Mesenchymal stem cell (in vitro differentiated cells and primary cell): ENCODE measurements at regions not wholly inside any gene's neighbourhood (a gene's known extent, or its start where the extent isn't known, plus 50 kb on each side); places are given as distances from the start of the nearest gene placed in this dataset.

Experiments used
- DNase-seq: peaks from one replicate; pipeline ENCODE4 v3.0.0-alpha.2; 2013
- H2AFZ ChIP-seq: one replicate; pipeline ENCODE4 v1.6.1; 2013; ENCODE audit warnings: low read depth, mild to moderate bottlenecking, control low read depth, inconsistent platforms, low read length, moderate library complexity
- H2AK5ac ChIP-seq: 2 replicates; pipeline ENCODE4 v1.6.1; 2013; ENCODE audit warnings: low read length, moderate library complexity, mild to moderate bottlenecking, inconsistent platforms; ENCODE audit not compliant: severe bottlenecking
- H2BK120ac ChIP-seq: one replicate; pipeline ENCODE4 v1.6.1; 2013; ENCODE audit warnings: low read depth, mild to moderate bottlenecking, inconsistent platforms, low read length, moderate library complexity
- H2BK12ac ChIP-seq, 2 experiments: one replicate each; pipeline ENCODE4 v1.6.1; 2013; ENCODE audit warnings: inconsistent platforms in 2 of 2, low read length in 2 of 2, mild to moderate bottlenecking in 2 of 2, moderate library complexity in 2 of 2, control low read depth in 1 of 2
- H2BK15ac ChIP-seq: one replicate; pipeline ENCODE4 v1.6.1; 2013; ENCODE audit warnings: mild to moderate bottlenecking, low read depth, inconsistent platforms; ENCODE audit not compliant: poor library complexity, severe bottlenecking
- H2BK5ac ChIP-seq: 2 replicates; pipeline ENCODE4 v1.6.1; 2013; ENCODE audit warnings: low read depth, mild to moderate bottlenecking, low read length, control low read depth, inconsistent platforms; ENCODE audit not compliant: poor library complexity, severe bottlenecking
- H3K14ac ChIP-seq, 2 experiments: one replicate each; pipeline ENCODE4 v1.6.1; 2013; ENCODE audit warnings: inconsistent platforms in 2 of 2, low read length in 2 of 2, control low read depth in 1 of 2, mild to moderate bottlenecking in 1 of 2, moderate library complexity in 1 of 2
- H3K18ac ChIP-seq, 2 experiments: one replicate each; pipeline ENCODE4 v1.6.1; 2013; ENCODE audit warnings: inconsistent platforms in 2 of 2, low read length in 2 of 2, control low read depth in 1 of 2, low read depth in 1 of 2, mild to moderate bottlenecking in 1 of 2
- H3K23ac ChIP-seq, 2 experiments: one replicate each; pipeline ENCODE4 v1.6.1; 2013; ENCODE audit warnings: inconsistent platforms in 2 of 2, low read length in 2 of 2, mild to moderate bottlenecking in 2 of 2, moderate library complexity in 2 of 2, control low read depth in 1 of 2
- H3K27ac ChIP-seq: 2 replicates; pipeline ENCODE4 v1.5.1; 2013; ENCODE audit warnings: mild to moderate bottlenecking, moderate library complexity, low read length, control low read depth, inconsistent platforms; ENCODE audit not compliant: poor library complexity, severe bottlenecking
- H3K27me3 ChIP-seq, 2 experiments: 2 replicates each; pipeline versions ENCODE4 v1.6.1 to v1.7.0; 2013; ENCODE audit warnings: low read length in 2 of 2, mild to moderate bottlenecking in 2 of 2, moderate library complexity in 2 of 2, control low read depth in 1 of 2, inconsistent platforms in 1 of 2; ENCODE audit not compliant: control insufficient read depth in 1 of 2, insufficient read depth in 1 of 2
- H3K36me3 ChIP-seq, 2 experiments: 2 replicates each; pipeline versions ENCODE4 v1.6.1 to v1.7.0; 2013; ENCODE audit warnings: low read length in 2 of 2, control low read depth in 1 of 2, inconsistent platforms in 1 of 2, low read depth in 1 of 2, mild to moderate bottlenecking in 1 of 2; ENCODE audit not compliant: insufficient read depth in 2 of 2, control insufficient read depth in 1 of 2
- H3K4ac ChIP-seq, 2 experiments: one replicate each; pipeline ENCODE4 v1.6.1; 2013; ENCODE audit warnings: inconsistent platforms in 2 of 2, low read length in 2 of 2, mild to moderate bottlenecking in 2 of 2, moderate library complexity in 2 of 2, control low read depth in 1 of 2, low read depth in 1 of 2
- H3K4me1 ChIP-seq: 2 replicates; pipeline ENCODE4 v1.6.1; 2013; ENCODE audit warnings: low read depth, low read length, control low read depth; ENCODE audit not compliant: control insufficient read depth, insufficient read depth
- H3K4me2 ChIP-seq: 2 replicates; pipeline ENCODE4 v1.6.1; 2013; ENCODE audit warnings: low read length, mild to moderate bottlenecking, inconsistent platforms; ENCODE audit not compliant: poor library complexity, severe bottlenecking
- H3K4me3 ChIP-seq, 2 experiments: 2 replicates each; pipeline versions ENCODE4 v1.5.1 to v1.7.0; 2013; ENCODE audit warnings: low read length in 2 of 2, mild to moderate bottlenecking in 2 of 2, control low read depth in 1 of 2, low read depth in 1 of 2; ENCODE audit not compliant: insufficient read depth in 1 of 2
- H3K79me1 ChIP-seq: replicated peaks from 2 replicates; pipeline ENCODE4 v1.6.1; 2013; ENCODE audit warnings: mild to moderate bottlenecking, control low read depth, low read length, inconsistent platforms; ENCODE audit not compliant: poor library complexity, severe bottlenecking
- H3K9ac ChIP-seq: 2 replicates; pipeline ENCODE4 v1.7.0; 2013; ENCODE audit warnings: mild to moderate bottlenecking, low read length, moderate library complexity
- H3K9me3 ChIP-seq: 2 replicates; pipeline ENCODE4 v1.7.0; 2013; ENCODE audit warnings: mild to moderate bottlenecking, low read length; ENCODE audit not compliant: control insufficient read depth
- H4K8ac ChIP-seq: one replicate; pipeline ENCODE4 v1.6.1; 2013; ENCODE audit warnings: inconsistent platforms, mild to moderate bottlenecking, low read length, moderate library complexity
- H4K91ac ChIP-seq: one replicate; pipeline ENCODE4 v1.6.1; 2013; ENCODE audit warnings: mild to moderate bottlenecking, low read length, inconsistent platforms
- WGBS: methylation state at CpG from one replicate; pipeline ENCODE4 v1.1.7; 2013; ENCODE audit warnings: mixed read lengths; 5-methylcytosine and 5-hydroxymethylcytosine counted together

DNA sequence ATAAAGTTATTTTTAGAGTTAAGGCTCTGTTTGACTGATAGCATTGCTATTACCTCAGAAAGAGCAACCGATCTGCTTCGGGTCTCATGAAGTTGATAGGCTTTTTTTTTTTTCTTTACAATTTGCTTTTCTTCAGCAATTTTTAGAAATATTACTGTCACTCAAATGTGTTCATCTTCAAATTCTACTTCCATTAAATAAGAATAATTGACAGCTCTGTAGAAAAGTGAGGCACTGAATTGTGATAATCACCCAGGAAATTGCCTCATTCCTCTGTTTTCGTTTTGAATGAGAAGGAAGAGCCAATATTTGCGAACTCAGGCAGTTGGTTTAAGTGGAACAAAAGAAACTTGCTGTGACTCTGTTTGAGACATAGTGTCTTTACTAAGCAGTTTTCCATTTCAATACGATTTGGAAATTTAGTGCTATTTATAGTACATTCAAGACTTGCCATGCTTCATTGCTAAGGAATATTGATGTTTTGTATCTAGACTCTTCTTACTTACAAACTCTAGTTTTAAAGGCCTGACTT, 700.5 kb upstream of the CDH10 start:
- no peak for DNase-seq
- H2AFZ ChIP-seq = no peak overlapping the region
- no peak overlapping the region for H2BK120ac ChIP-seq
- H4K91ac ChIP-seq = no peak overlapping the region
- no peak overlapping the region for H2AK5ac ChIP-seq
- H3K4ac ChIP-seq = no peak overlapping the region
- no peak overlapping the region for H3K9ac ChIP-seq
- no peaks in the 10 kb centered on the region for H3K79me1 ChIP-seq
- no peaks in the 10 kb centered on the region for H3K4me1 ChIP-seq
- H2BK5ac ChIP-seq = no peak overlapping the region
- 86% methylated on average over 2 of the region's 5 CpGs for WGBS
- no peak overlapping the region for H3K27ac ChIP-seq
- H3K4me3 ChIP-seq = no peak overlapping the region
- H3K36me3 ChIP-seq = no peaks in the 10 kb centered on the region
- no peak overlapping the region for H3K18ac ChIP-seq
- no peak overlapping the region for H3K4me2 ChIP-seq
- H3K9me3 ChIP-seq = peaks cover 3% of the 10 kb centered on the region
- no peak overlapping the region for H3K14ac ChIP-seq
- no peak overlapping the region for H2BK12ac ChIP-seq
- H3K27me3 ChIP-seq = no peaks in the 10 kb centered on the region
- no peak overlapping the region for H2BK15ac ChIP-seq
- no peak overlapping the region for H3K23ac ChIP-seq
- H4K8ac ChIP-seq = no peak overlapping the region

DNA sequence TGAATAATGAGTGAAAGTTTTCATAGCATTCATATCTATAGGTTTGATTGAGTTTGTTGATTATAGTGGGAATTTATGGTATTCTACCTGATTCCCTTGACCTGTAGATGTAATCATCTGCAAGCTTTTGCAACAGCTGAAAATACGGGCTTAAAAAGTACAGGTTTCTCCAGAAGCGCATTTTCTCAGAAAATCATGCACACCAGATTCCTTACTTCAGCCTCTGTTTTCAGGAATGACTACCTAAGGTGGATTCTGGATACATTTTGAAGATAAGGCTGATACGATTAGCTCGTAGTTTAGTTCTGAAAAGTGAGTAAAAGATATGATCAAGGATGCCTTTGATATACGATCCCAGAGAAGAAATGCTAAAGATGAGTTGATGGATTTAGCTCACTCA, 694.8 kb upstream of the CDH10 start:
- no peaks in the 10 kb centered on the region for H3K27me3 ChIP-seq
- no peak overlapping the region for H4K8ac ChIP-seq
- 99% methylated on average over 4 of the region's 5 CpGs for WGBS
- H3K23ac ChIP-seq = no peak overlapping the region
- no peak overlapping the region for H3K4me3 ChIP-seq
- H4K91ac ChIP-seq = no peak overlapping the region
- H3K18ac ChIP-seq = no peak overlapping the region
- H2BK12ac ChIP-seq = no peak overlapping the region
- H2AFZ ChIP-seq = no peak overlapping the region
- peaks cover 6% of the 10 kb centered on the region for H3K9me3 ChIP-seq
- no peak for DNase-seq
- H3K79me1 ChIP-seq = no peaks in the 10 kb centered on the region
- H3K4me2 ChIP-seq = no peak overlapping the region
- H3K9ac ChIP-seq = no peak overlapping the region
- H3K4me1 ChIP-seq = no peaks in the 10 kb centered on the region
- no peak overlapping the region for H2BK120ac ChIP-seq
- H2BK15ac ChIP-seq = no peak overlapping the region
- H2BK5ac ChIP-seq = no peak overlapping the region
- no peak overlapping the region for H3K4ac ChIP-seq
- no peaks in the 10 kb centered on the region for H3K36me3 ChIP-seq
- H3K14ac ChIP-seq = no peak overlapping the region
- no peak overlapping the region for H2AK5ac ChIP-seq
- H3K27ac ChIP-seq = no peak overlapping the region

GRCh38 chr5:25334350-25334749, 689.6 kb upstream of the CDH10 start:
- no peak overlapping the region for H2BK15ac ChIP-seq
- no peak overlapping the region for H3K9ac ChIP-seq
- no peak overlapping the region for H2BK12ac ChIP-seq
- no peak overlapping the region for H3K14ac ChIP-seq
- H3K4me3 ChIP-seq = no peak overlapping the region
- H4K91ac ChIP-seq = no peak overlapping the region
- H2BK120ac ChIP-seq = no peak overlapping the region
- no peaks in the 10 kb centered on the region for H3K4me1 ChIP-seq
- no peak overlapping the region for H3K4ac ChIP-seq
- no peak overlapping the region for H2AFZ ChIP-seq
- no peaks in the 10 kb centered on the region for H3K36me3 ChIP-seq
- WGBS = 89% methylated on average over 6 of the region's 6 CpGs
- H3K4me2 ChIP-seq = no peak overlapping the region
- DNase-seq = no peak
- H2BK5ac ChIP-seq = no peak overlapping the region
- no peaks in the 10 kb centered on the region for H3K27me3 ChIP-seq
- H3K27ac ChIP-seq = no peak overlapping the region
- no peaks in the 10 kb centered on the region for H3K79me1 ChIP-seq
- no peak overlapping the region for H3K18ac ChIP-seq
- H3K9me3 ChIP-seq = peaks cover 11% of the 10 kb centered on the region
- H4K8ac ChIP-seq = no peak overlapping the region
- no peak overlapping the region for H3K23ac ChIP-seq
- H2AK5ac ChIP-seq = no peak overlapping the region

DNA sequence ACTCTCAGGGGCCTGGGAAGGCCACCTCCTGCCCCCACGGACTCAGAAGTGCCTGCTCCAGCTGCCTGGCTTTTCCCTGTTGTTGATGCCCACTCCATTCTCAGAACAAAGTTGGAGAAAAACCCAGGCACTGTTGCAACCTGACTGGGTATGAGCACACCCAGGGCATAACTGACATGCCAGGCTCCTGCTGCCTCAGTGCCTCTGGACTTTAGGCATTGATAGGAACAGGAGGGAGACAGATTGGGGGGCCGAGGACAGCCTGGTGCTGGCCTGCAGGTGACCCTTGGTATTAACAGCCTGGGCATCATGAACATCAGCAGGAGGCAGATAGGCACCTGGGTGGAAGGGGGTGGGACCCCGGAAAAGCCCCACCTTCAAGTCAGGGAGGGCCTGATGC, 685.9 kb upstream of the CDH10 start:
- Histone ChIP-seq H3K9ac (no peak overlapping the region), H3K79me1 (no peaks in the 10 kb centered on the region), H2BK120ac (no peak overlapping the region), H3K4me1 (no peaks in the 10 kb centered on the region), H2BK15ac (no peak overlapping the region), H3K18ac (no peak overlapping the region), H3K27ac (no peak overlapping the region), H4K8ac (no peak overlapping the region), H2BK5ac (no peak overlapping the region), H3K27me3 (no peaks in the 10 kb centered on the region), H2AFZ (no peak overlapping the region), H3K4me3 (no peak overlapping the region), H4K91ac (no peak overlapping the region), H3K9me3 (peaks cover 6% of the 10 kb centered on the region), H2AK5ac (no peak overlapping the region), H3K4ac (no peak overlapping the region), H2BK12ac (no peak overlapping the region), H3K36me3 (no peaks in the 10 kb centered on the region), H3K4me2 (no peak overlapping the region), H3K14ac (no peak overlapping the region), H3K23ac (no peak overlapping the region)
- DNase-seq = no peak
- WGBS = 61% methylated on average over 3 of the region's 3 CpGs
